ENCODE measurements at regions not wholly inside any gene's neighbourhood (a gene's known extent, or its start where the extent isn't known, plus 50 kb on each side); places are given as distances from the start of the nearest gene placed in this dataset.

DNA sequence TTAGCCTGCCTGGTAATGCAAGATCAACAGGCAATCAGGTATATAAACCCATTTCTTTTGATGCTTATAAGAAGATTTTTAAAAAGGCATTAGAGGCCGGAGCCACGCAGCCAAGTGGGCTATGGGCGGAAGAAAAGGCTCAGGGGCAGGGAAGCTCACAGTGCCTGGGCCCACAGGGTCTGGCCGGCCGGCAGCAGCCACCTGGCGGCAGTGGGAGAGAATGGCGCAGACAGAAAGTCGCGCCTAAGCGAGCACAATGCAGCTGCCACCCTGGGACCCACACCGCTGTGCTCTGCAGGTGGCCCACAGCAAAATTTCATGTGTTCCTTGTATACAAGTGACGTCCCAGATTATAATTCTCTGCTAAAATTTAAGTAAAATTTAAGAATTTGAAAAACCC, 448.6 kb upstream of the RASGRP1 start:
- TF ChIP-seq EZH2phosphoT487 (conservative IDR thresholded peaks at IDR 0.05; ENCODE audit: low read length) = no peak
- TF ChIP-seq, protein P1, sequence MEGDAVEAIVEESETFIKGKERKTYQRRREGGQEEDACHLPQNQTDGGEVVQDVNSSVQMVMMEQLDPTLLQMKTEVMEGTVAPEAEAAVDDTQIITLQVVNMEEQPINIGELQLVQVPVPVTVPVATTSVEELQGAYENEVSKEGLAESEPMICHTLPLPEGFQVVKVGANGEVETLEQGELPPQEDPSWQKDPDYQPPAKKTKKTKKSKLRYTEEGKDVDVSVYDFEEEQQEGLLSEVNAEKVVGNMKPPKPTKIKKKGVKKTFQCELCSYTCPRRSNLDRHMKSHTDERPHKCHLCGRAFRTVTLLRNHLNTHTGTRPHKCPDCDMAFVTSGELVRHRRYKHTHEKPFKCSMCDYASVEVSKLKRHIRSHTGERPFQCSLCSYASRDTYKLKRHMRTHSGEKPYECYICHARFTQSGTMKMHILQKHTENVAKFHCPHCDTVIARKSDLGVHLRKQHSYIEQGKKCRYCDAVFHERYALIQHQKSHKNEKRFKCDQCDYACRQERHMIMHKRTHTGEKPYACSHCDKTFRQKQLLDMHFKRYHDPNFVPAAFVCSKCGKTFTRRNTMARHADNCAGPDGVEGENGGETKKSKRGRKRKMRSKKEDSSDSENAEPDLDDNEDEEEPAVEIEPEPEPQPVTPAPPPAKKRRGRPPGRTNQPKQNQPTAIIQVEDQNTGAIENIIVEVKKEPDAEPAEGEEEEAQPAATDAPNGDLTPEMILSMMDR (IDR thresholded peaks at IDR 0.05; ENCODE audit: insufficient read depth, low read length, poor library complexity, severe bottlenecking) = no peak

All from SU-DHL-6 (cell line).